H1 (cell line): ENCODE measurements at regions not wholly inside any gene's neighbourhood (a gene's known extent, or its start where the extent isn't known, plus 50 kb on each side); places are given as distances from the start of the nearest gene placed in this dataset.
"Not testable (repeated sequence)": the region's sequence is repeated elsewhere in the genome, so short reads cannot be mapped to it uniquely, and the experiment has no call there.

Source experiments
- CTCF ChIA-PET: fragments of 300-600 bp; sonication (Branson Sonifier 250); formaldehyde crosslinking; loops from one replicate; lab custom pipeline; 2021; ENCODE audit not compliant: partially characterized antibody; lab: Charles Lee
- POLR2A ChIA-PET: fragments of 300-600 bp; sonication (Branson Sonifier 250); formaldehyde crosslinking; loops from one replicate; lab custom pipeline; 2021; ENCODE audit warnings: inconsistent platforms; ENCODE audit not compliant: partially characterized antibody; lab: Charles Lee
- DNase-seq, 2 experiments: peaks; one replicate each; pipeline versions ENCODE4 v3.0.0 to v3.0.0-alpha.2; 2010 to 2022; ENCODE audit warnings: low spot score in 2 of 2, low read depth in 1 of 2, mixed read lengths in 1 of 2
- FAIRE-seq: peaks from 2 replicates; lab custom pipeline; 2011; peaks lifted over from hg19 to GRCh38; lab: Jason Lieb, UNC
- H2AFZ ChIP-seq: 2 replicates; pipeline ENCODE4 v1.8.1; 2012; ENCODE audit warnings: low read length, inconsistent platforms
- H2AK5ac ChIP-seq: 2 replicates; pipeline ENCODE4 v1.6.1; 2013; ENCODE audit warnings: low read depth, low read length
- H2BK120ac ChIP-seq: replicated peaks from 2 replicates; pipeline ENCODE3; 2013; ENCODE audit warnings: low read depth, low read length, inconsistent platforms
- H2BK12ac ChIP-seq: 2 replicates; pipeline ENCODE4 v1.6.1; 2013; ENCODE audit warnings: low read depth, low read length
- H2BK15ac ChIP-seq: 2 replicates; pipeline ENCODE4 v1.6.1; 2013; ENCODE audit warnings: low read length
- H2BK20ac ChIP-seq: 2 replicates; pipeline ENCODE4 v1.6.1; 2013; ENCODE audit warnings: low read length
- H2BK5ac ChIP-seq: 2 replicates; pipeline ENCODE4 v1.6.1; 2013; ENCODE audit warnings: low read depth, low read length
- H3K14ac ChIP-seq: 2 replicates; pipeline ENCODE4 v1.6.1; 2013; ENCODE audit warnings: inconsistent platforms; ENCODE audit not compliant: insufficient read length
- H3K18ac ChIP-seq: 2 replicates; pipeline ENCODE4 v1.6.1; 2013; ENCODE audit warnings: low read length; ENCODE audit errors: extremely low read depth
- H3K23ac ChIP-seq: 2 replicates; pipeline ENCODE4 v1.6.1; 2013; ENCODE audit warnings: inconsistent platforms; ENCODE audit not compliant: insufficient read length
- H3K23me2 ChIP-seq: 2 replicates; pipeline ENCODE4 v1.6.1; 2013; ENCODE audit warnings: low read depth, low read length
- H3K27ac ChIP-seq: 2 replicates; pipeline ENCODE4 v1.6.1; 2011; ENCODE audit warnings: low read depth, low read length, inconsistent platforms
- H3K27me3 ChIP-seq, 4 experiments: replicated peaks in 1 of 4; 1 replicate in 1 of 4; 2 replicates in 3 of 4; pipeline versions ENCODE4 v1.6.1 to v1.8.1; 2011 to 2013; ENCODE audit warnings: low read length in 3 of 4, mild to moderate bottlenecking in 3 of 4, inconsistent platforms in 2 of 4, mixed read lengths in 2 of 4, moderate library complexity in 1 of 4; ENCODE audit not compliant: control insufficient read depth in 3 of 4, insufficient read depth in 3 of 4; ENCODE audit errors: extremely low read depth in 1 of 4
- H3K36me3 ChIP-seq, 4 experiments: 2 replicates each; pipeline versions ENCODE4 v1.6.1 to v1.8.1; 2011 to 2013; ENCODE audit warnings: mild to moderate bottlenecking in 4 of 4, low read length in 3 of 4, moderate library complexity in 2 of 4, control low read depth in 1 of 4, inconsistent platforms in 1 of 4; ENCODE audit not compliant: insufficient read depth in 4 of 4, control insufficient read depth in 2 of 4
- H3K4ac ChIP-seq: replicated peaks from 2 replicates; pipeline ENCODE3; 2013; ENCODE audit warnings: low read length, low read depth, mixed read lengths, inconsistent platforms; ENCODE audit not compliant: insufficient read length
- H3K4me1 ChIP-seq, 4 experiments: replicated peaks in 1 of 4; 1 replicate in 1 of 4; 2 replicates in 3 of 4; pipeline versions ENCODE4 v1.6.1 to v1.8.1; 2011 to 2013; ENCODE audit warnings: low read length in 3 of 4, inconsistent platforms in 2 of 4, mixed read lengths in 1 of 4; ENCODE audit not compliant: insufficient read depth in 4 of 4, control insufficient read depth in 3 of 4
- H3K4me2 ChIP-seq, 2 experiments: 2 replicates each; pipeline versions ENCODE4 v1.6.1 to v1.8.1; 2011 to 2013; ENCODE audit warnings: low read depth in 2 of 2, low read length in 2 of 2, control low read depth in 1 of 2, inconsistent platforms in 1 of 2, mild to moderate bottlenecking in 1 of 2; ENCODE audit not compliant: insufficient read depth in 1 of 2
- H3K4me3 ChIP-seq, 4 experiments: fragments of 200-600, 300-600 bp in 1 of 4; sonication (generic), shearing (Covaris generic), sonication (Bioruptor Twin) in 1 of 4; 2 replicates each; pipeline versions ENCODE4 v1.5.1 to v1.8.1; 2011 to 2016; ENCODE audit warnings: low read length in 4 of 4, low read depth in 3 of 4, control low read depth in 2 of 4, inconsistent platforms in 2 of 4, mild to moderate bottlenecking in 2 of 4, mixed read lengths in 1 of 4, moderate library complexity in 1 of 4; ENCODE audit not compliant: insufficient read depth in 2 of 4; ENCODE audit errors: extremely low read depth in 1 of 4
- H3K56ac ChIP-seq: replicated peaks from 2 replicates; pipeline ENCODE3; 2013; ENCODE audit warnings: low read depth, mild to moderate bottlenecking, mixed read lengths, low read length, inconsistent platforms; ENCODE audit not compliant: insufficient read length
- H3K79me1 ChIP-seq: 2 replicates; pipeline ENCODE4 v1.6.1; 2013; ENCODE audit warnings: low read depth, low read length, control low read depth
- H3K79me2 ChIP-seq, 2 experiments: 2 replicates each; pipeline versions ENCODE4 v1.6.1 to v1.8.1; 2012 to 2013; ENCODE audit warnings: low read length in 2 of 2, mild to moderate bottlenecking in 2 of 2, inconsistent platforms in 1 of 2; ENCODE audit not compliant: insufficient read depth in 2 of 2, control insufficient read depth in 1 of 2
- H3K9ac ChIP-seq, 4 experiments: replicated peaks in 1 of 4; 1 replicate in 1 of 4; 2 replicates in 3 of 4; pipeline versions ENCODE4 v1.6.1 to v1.8.1; 2011 to 2013; ENCODE audit warnings: low read depth in 3 of 4, low read length in 3 of 4, control low read depth in 2 of 4, mild to moderate bottlenecking in 2 of 4, moderate library complexity in 2 of 4, inconsistent platforms in 1 of 4; ENCODE audit errors: extremely low read depth in 1 of 4
- H3K9me3 ChIP-seq, 2 experiments: 2 replicates each; pipeline versions ENCODE4 v1.6.1 to v1.8.1; 2012 to 2013; ENCODE audit warnings: mild to moderate bottlenecking in 2 of 2, moderate library complexity in 2 of 2, control low read depth in 1 of 2, inconsistent platforms in 1 of 2, low read depth in 1 of 2, low read length in 1 of 2, mixed read lengths in 1 of 2; ENCODE audit not compliant: insufficient read depth in 2 of 2
- H4K20me1 ChIP-seq, 2 experiments: replicated peaks in 1 of 2; 2 replicates each; pipeline versions ENCODE3 to v1.8.1; 2011 to 2013; ENCODE audit warnings: inconsistent platforms in 2 of 2, low read length in 2 of 2, mild to moderate bottlenecking in 1 of 2; ENCODE audit not compliant: insufficient read depth in 2 of 2, control insufficient read depth in 1 of 2
- H4K5ac ChIP-seq: 2 replicates; pipeline ENCODE4 v1.6.1; 2013; ENCODE audit warnings: low read length, low read depth, mixed read lengths, inconsistent platforms; ENCODE audit not compliant: insufficient read length
- H4K8ac ChIP-seq: 2 replicates; pipeline ENCODE4 v1.8.0; 2013; ENCODE audit warnings: mild to moderate bottlenecking, moderate library complexity, low read length, inconsistent platforms; ENCODE audit not compliant: insufficient read depth; ENCODE audit errors: extremely low read depth
- H4K91ac ChIP-seq: replicated peaks from 2 replicates; pipeline ENCODE3; 2013; ENCODE audit warnings: low read length, mixed read lengths, inconsistent platforms; ENCODE audit not compliant: insufficient read length
- WGBS, 2 experiments: shearing (Covaris generic) in 1 of 2; methylation state at CpG; one replicate each; pipeline versions ENCODE4 v1.1.6 to v1.1.7; 2013 to 2015; ENCODE audit warnings: low lambda C conversion rate in 2 of 2, mixed read lengths in 2 of 2, inconsistent platforms in 1 of 2, low coverage in 1 of 2, missing lambda C conversion rate in 1 of 2; ENCODE audit not compliant: insufficient replicate concordance in 2 of 2, insufficient coverage in 1 of 2, insufficient read length in 1 of 2; ENCODE audit errors: extremely low coverage in 1 of 2, missing lambda C conversion rate in 1 of 2; 5-methylcytosine and 5-hydroxymethylcytosine counted together

DNA sequence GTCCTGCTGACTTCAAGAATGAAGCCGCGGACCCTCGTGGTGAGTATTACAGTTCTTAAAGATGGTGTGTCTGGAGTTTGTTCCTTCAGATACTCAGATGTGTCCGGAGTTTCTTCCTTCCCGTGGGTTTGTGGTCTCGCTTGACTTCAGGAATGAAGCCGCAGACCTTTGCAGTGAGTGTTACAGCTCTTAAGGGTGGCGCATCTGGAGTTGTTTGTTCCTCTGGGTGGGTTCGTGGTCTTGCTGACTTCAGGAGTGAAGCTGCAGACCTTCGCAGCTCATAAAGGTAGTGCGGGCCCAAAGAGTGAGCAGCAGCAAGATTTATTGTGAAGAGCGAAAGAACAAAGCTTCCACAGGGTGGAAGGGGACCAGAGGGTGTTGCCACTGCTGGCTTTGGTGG lies 170.2 kb downstream of the C12orf75 start:
- not testable (repeated sequence) for H3K23me2 ChIP-seq, H3K9ac ChIP-seq, H4K8ac ChIP-seq, H2BK12ac ChIP-seq, H3K79me2 ChIP-seq, H3K4me1 ChIP-seq, H3K27ac ChIP-seq, H2BK20ac ChIP-seq, DNase-seq, H3K27me3 ChIP-seq, H2BK120ac ChIP-seq, H2BK15ac ChIP-seq, H4K20me1 ChIP-seq, H4K91ac ChIP-seq, H3K4ac ChIP-seq, H3K36me3 ChIP-seq, H3K14ac ChIP-seq, H3K79me1 ChIP-seq, H4K5ac ChIP-seq, H3K18ac ChIP-seq, H2BK5ac ChIP-seq, FAIRE-seq, H2AK5ac ChIP-seq, H3K23ac ChIP-seq, H3K56ac ChIP-seq, H3K4me2 ChIP-seq, H3K4me3 ChIP-seq, H3K9me3 ChIP-seq, H2AFZ ChIP-seq
- 97% methylated on average over 12 of the region's 12 CpGs; no CpG with 5 or more reads in 1 of the 2 experiments for WGBS, 2 experiments
- ChIA-PET CTCF (interaction anchor here (0.8 kb wide), 2 partner anchors 37 to 80 kb away, joined by 3 to 4 read pairs; no protein-coding TSS in a partner anchor), POLR2A (interaction anchor here (0.6 kb wide), 1 partner anchor 770 kb away, joined by 4 read pairs; no protein-coding TSS in a partner anchor)
